ENCODE measurements at regions not wholly inside any gene's neighbourhood (a gene's known extent, or its start where the extent isn't known, plus 50 kb on each side); places are given as distances from the start of the nearest gene placed in this dataset.

- Histone ChIP-seq H3K79me2 (no peaks in the 10 kb centered on the region), H3K27me3 (ENCODE audit: control insufficient read depth, insufficient read depth, low read length) (no peaks in the 10 kb centered on the region), H3K9ac (no peak overlapping the region), H3K9me3 (ENCODE audit: control insufficient read depth, low read length) (no peaks in the 10 kb centered on the region), H3K4me3 (ENCODE audit: low read depth, low read length) (no peak overlapping the region), H3K4me2 (ENCODE audit: low read length) (no peak overlapping the region), H3K4me1 (no peaks in the 10 kb centered on the region), H3K36me3 (ENCODE audit: control insufficient read depth, insufficient read depth, low read length) (no peaks in the 10 kb centered on the region), H2AFZ (no peak overlapping the region), H3K27ac (no peak overlapping the region)
- TF ChIP-seq CTCF (IDR thresholded peaks at IDR 0.05), result no peak
Measured at GRCh38 chr1:60348884-60349283, 275.3 kb upstream of the C1orf87 start.

- Histone ChIP-seq H3K27me3 (ENCODE audit: control insufficient read depth, insufficient read depth, low read length) (no peaks in the 10 kb centered on the region), H3K4me1 (no peaks in the 10 kb centered on the region), H3K4me3 (ENCODE audit: low read depth, low read length) (no peak overlapping the region), H2AFZ (no peak overlapping the region), H3K9me3 (ENCODE audit: control insufficient read depth, low read length) (no peaks in the 10 kb centered on the region), H3K27ac (no peak overlapping the region), H3K9ac (no peak overlapping the region), H3K36me3 (ENCODE audit: control insufficient read depth, insufficient read depth, low read length) (no peaks in the 10 kb centered on the region), H3K4me2 (ENCODE audit: low read length) (no peak overlapping the region), H3K79me2 (no peaks in the 10 kb centered on the region)
- TF ChIP-seq CTCF (IDR thresholded peaks at IDR 0.05), result no peak
Measured at GRCh38 chr1:60345621-60346020, 272.1 kb upstream of the C1orf87 start.

- Histone ChIP-seq H3K36me3 (ENCODE audit: control insufficient read depth, insufficient read depth, low read length) (no peaks in the 10 kb centered on the region), H3K9me3 (ENCODE audit: control insufficient read depth, low read length) (no peaks in the 10 kb centered on the region), H3K4me2 (ENCODE audit: low read length) (no peak overlapping the region), H3K27ac (no peak overlapping the region), H3K79me2 (no peaks in the 10 kb centered on the region), H3K27me3 (ENCODE audit: control insufficient read depth, insufficient read depth, low read length) (no peaks in the 10 kb centered on the region), H3K4me1 (no peaks in the 10 kb centered on the region), H3K4me3 (ENCODE audit: low read depth, low read length) (no peak overlapping the region), H3K9ac (no peak overlapping the region), H2AFZ (no peak overlapping the region)
- no peak for TF ChIP-seq CTCF (IDR thresholded peaks at IDR 0.05)
Measured at GRCh38 chr1:60345049-60345448, 271.5 kb upstream of the C1orf87 start.

GRCh38 chr1:60343736-60344135 is 270.2 kb upstream of the C1orf87 start:
- H3K4me2 ChIP-seq (ENCODE audit: low read length), result no peak overlapping the region
- H3K4me1 ChIP-seq, result no peaks in the 10 kb centered on the region
- no peaks in the 10 kb centered on the region for H3K27me3 ChIP-seq (ENCODE audit: control insufficient read depth, insufficient read depth, low read length)
- H3K27ac ChIP-seq, result no peak overlapping the region
- H3K9me3 ChIP-seq (ENCODE audit: control insufficient read depth, low read length), result no peaks in the 10 kb centered on the region
- H3K4me3 ChIP-seq (ENCODE audit: low read depth, low read length), result no peak overlapping the region
- no peaks in the 10 kb centered on the region for H3K79me2 ChIP-seq
- H3K9ac ChIP-seq, result no peak overlapping the region
- H3K36me3 ChIP-seq (ENCODE audit: control insufficient read depth, insufficient read depth, low read length), result no peaks in the 10 kb centered on the region
- no peak for TF ChIP-seq CTCF (IDR thresholded peaks at IDR 0.05)
- no peak overlapping the region for H2AFZ ChIP-seq

GRCh38 chr1:60342569-60342968 is 269.0 kb upstream of the C1orf87 start:
- H3K27ac ChIP-seq, result no peak overlapping the region
- no peak overlapping the region for H3K4me2 ChIP-seq (ENCODE audit: low read length)
- H3K27me3 ChIP-seq (ENCODE audit: control insufficient read depth, insufficient read depth, low read length), result no peaks in the 10 kb centered on the region
- TF ChIP-seq CTCF (IDR thresholded peaks at IDR 0.05), result no peak
- no peaks in the 10 kb centered on the region for H3K4me1 ChIP-seq
- H3K9ac ChIP-seq, result no peak overlapping the region
- no peaks in the 10 kb centered on the region for H3K79me2 ChIP-seq
- H3K9me3 ChIP-seq (ENCODE audit: control insufficient read depth, low read length), result no peaks in the 10 kb centered on the region
- H3K4me3 ChIP-seq (ENCODE audit: low read depth, low read length), result no peak overlapping the region
- no peaks in the 10 kb centered on the region for H3K36me3 ChIP-seq (ENCODE audit: control insufficient read depth, insufficient read depth, low read length)
- H2AFZ ChIP-seq, result no peak overlapping the region
